ENCODE measurements at regions not wholly inside any gene's neighbourhood (a gene's known extent, or its start where the extent isn't known, plus 50 kb on each side); places are given as distances from the start of the nearest gene placed in this dataset.

DNA sequence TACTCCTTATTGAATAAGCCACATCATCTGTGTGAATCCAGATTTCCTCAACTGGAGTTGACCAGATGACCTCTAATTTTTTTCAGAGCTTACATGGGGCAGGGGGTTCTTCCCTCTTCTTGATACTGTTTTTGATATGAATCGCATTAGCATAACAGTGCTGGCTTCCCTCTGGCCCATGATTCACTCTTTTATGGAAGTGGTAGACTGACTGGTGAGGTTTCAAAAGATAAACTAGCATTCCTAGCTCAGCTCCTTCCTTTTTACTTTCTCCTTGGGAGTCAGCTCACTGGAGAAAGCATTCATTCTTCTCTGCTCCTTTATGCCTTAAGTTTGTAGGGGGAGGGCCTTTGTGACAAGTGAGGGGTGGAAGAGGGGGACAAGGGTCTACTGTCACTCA is 161.0 kb upstream of the FGF13 start:
- DNase-seq (ENCODE audit: low spot score in 2 of 2) = no peak
- H3K27me3 ChIP-seq = no peaks in the 10 kb centered on the region
- H3K27ac ChIP-seq = no peak overlapping the region
- H3K36me3 ChIP-seq = no peaks in the 10 kb centered on the region
- H3K4me3 ChIP-seq = no peak overlapping the region
- no peaks in the 10 kb centered on the region for H3K4me1 ChIP-seq
- H3K9me3 ChIP-seq = no peaks in the 10 kb centered on the region
- TF ChIP-seq POLR2AphosphoS5 (IDR thresholded peaks at IDR 0.05) (no peak), EP300 (IDR thresholded peaks at IDR 0.05) (no peak), POLR2A (IDR thresholded peaks at IDR 0.05) (no peak)
- TF ChIP-seq, protein P1, sequence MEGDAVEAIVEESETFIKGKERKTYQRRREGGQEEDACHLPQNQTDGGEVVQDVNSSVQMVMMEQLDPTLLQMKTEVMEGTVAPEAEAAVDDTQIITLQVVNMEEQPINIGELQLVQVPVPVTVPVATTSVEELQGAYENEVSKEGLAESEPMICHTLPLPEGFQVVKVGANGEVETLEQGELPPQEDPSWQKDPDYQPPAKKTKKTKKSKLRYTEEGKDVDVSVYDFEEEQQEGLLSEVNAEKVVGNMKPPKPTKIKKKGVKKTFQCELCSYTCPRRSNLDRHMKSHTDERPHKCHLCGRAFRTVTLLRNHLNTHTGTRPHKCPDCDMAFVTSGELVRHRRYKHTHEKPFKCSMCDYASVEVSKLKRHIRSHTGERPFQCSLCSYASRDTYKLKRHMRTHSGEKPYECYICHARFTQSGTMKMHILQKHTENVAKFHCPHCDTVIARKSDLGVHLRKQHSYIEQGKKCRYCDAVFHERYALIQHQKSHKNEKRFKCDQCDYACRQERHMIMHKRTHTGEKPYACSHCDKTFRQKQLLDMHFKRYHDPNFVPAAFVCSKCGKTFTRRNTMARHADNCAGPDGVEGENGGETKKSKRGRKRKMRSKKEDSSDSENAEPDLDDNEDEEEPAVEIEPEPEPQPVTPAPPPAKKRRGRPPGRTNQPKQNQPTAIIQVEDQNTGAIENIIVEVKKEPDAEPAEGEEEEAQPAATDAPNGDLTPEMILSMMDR (IDR thresholded peaks at IDR 0.05) = no peak
- WGBS = 71% methylated on average over 1 of the region's 1 CpG

DNA sequence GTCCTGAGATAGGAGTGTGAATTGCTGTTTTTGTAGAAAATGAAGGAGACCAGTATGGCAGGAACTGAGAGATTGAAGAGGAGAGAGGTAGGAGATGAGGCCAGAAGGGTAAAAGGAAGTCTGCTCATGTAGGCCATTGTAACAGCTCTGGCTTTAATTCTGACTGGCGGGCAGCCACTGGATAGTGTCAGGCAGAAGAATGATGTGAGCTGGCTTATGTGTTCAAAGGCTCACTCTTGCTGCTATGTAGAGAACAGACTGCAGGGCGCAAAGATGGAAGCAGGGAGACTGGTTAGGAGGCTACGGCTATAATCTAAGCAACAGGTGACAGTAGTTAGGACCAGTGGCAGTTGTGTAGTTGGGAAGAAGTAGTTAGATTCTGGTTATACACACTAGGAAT is 160.2 kb upstream of the FGF13 start:
- H3K9me3 ChIP-seq = no peaks in the 10 kb centered on the region
- TF ChIP-seq, protein P1 (IDR thresholded peaks at IDR 0.05) = no peak
- TF ChIP-seq EP300 (IDR thresholded peaks at IDR 0.05) (no peak), POLR2A (IDR thresholded peaks at IDR 0.05) (no peak), POLR2AphosphoS5 (IDR thresholded peaks at IDR 0.05) (no peak)
- 66% methylated on average over 3 of the region's 3 CpGs for WGBS
- H3K36me3 ChIP-seq = no peaks in the 10 kb centered on the region
- no peaks in the 10 kb centered on the region for H3K27me3 ChIP-seq
- no peak overlapping the region for H3K4me3 ChIP-seq
- no peak overlapping the region for H3K27ac ChIP-seq
- DNase-seq (ENCODE audit: low spot score in 2 of 2) = no peak
- no peaks in the 10 kb centered on the region for H3K4me1 ChIP-seq

DNA sequence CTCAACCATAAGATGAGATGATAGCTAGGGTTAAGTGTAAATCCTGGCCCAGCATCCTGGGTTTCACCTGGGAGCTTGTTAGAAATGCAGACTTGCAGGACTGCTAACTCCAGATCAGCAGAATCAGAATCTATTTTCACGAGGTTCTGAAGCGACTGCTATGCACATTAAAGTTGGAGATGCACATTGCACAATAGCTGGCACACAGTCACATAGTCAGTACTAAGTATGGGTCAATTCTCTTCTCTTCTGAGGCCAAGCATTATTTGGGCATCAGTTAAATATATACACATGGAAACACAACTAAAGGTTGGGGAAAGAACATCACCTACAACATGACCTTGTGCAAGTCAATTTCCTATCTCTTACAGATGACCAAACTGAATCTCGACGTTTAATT is 155.1 kb upstream of the FGF13 start:
- no peak for DNase-seq (ENCODE audit: low spot score in 2 of 2)
- 84% methylated on average over 4 of the region's 4 CpGs for WGBS
- H3K27ac ChIP-seq = no peak overlapping the region
- H3K27me3 ChIP-seq = no peaks in the 10 kb centered on the region
- H3K4me1 ChIP-seq = no peaks in the 10 kb centered on the region
- TF ChIP-seq EP300 (IDR thresholded peaks at IDR 0.05) = no peak
- TF ChIP-seq, protein P1 (IDR thresholded peaks at IDR 0.05) = no peak
- no peak for TF ChIP-seq POLR2A (IDR thresholded peaks at IDR 0.05)
- TF ChIP-seq POLR2AphosphoS5 (IDR thresholded peaks at IDR 0.05) = no peak
- no peak overlapping the region for H3K4me3 ChIP-seq
- H3K36me3 ChIP-seq = no peaks in the 10 kb centered on the region
- H3K9me3 ChIP-seq = no peaks in the 10 kb centered on the region

DNA sequence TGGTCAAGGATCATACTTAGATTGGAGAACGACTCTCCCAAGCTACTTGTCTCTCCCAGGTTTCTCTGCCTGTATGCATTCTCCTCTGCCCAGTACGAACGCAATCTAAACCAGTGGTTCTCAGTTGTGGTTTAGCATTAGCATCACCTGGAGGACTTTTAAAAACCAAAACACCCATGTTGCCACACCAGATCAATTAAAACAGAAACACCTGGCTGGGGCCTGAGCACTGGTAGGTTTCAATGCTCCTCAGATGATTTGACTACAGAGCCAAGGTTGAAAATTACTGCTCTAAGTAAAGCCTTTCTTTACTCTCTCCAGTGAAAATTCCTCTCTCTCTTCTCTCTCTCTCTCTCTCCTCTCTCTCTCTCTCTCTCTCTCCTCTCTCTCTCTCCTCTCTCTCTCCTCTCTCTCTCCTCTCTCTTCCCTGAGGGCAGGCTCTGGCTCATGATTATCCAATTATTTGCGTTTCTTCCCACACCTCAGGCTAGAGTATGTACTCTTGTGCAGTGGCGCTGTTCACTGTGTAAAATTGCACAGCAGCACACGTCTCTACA is 153.7 kb upstream of the FGF13 start:
- no peak for TF ChIP-seq POLR2A (IDR thresholded peaks at IDR 0.05)
- WGBS = 78% methylated on average over 6 of the region's 6 CpGs
- Histone ChIP-seq H3K36me3 (no peaks in the 10 kb centered on the region), H3K27me3 (no peaks in the 10 kb centered on the region), H3K4me3 (no peak overlapping the region), H3K4me1 (no peaks in the 10 kb centered on the region), H3K27ac (no peak overlapping the region), H3K9me3 (no peaks in the 10 kb centered on the region)
- no peak for DNase-seq (ENCODE audit: low spot score in 2 of 2)

DNA sequence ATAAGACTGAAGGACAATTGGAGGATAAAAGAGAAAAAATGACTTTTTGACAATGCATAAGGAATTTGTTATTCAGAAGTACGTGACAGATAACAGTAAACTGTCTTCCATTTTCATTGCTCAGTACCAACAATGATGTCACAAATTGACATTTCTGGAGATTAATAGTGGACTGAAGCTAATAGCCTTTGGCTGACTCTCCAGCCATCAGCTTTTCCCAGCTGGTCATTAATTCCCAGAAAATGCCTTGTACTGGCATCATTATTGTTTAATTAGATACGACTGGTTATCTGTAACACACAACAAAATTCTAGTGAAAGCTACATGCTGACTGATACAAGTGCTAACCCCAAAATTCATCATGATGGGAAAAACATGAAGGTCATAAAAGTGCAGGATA is 147.9 kb upstream of the FGF13 start:
- Histone ChIP-seq H3K4me3 (no peak overlapping the region), H3K36me3 (no peaks in the 10 kb centered on the region), H3K27me3 (no peaks in the 10 kb centered on the region), H3K9me3 (no peaks in the 10 kb centered on the region), H3K4me1 (no peaks in the 10 kb centered on the region), H3K27ac (no peak overlapping the region)
- TF ChIP-seq POLR2A (IDR thresholded peaks at IDR 0.05) (no peak), EP300 (IDR thresholded peaks at IDR 0.05) (no peak), POLR2AphosphoS5 (IDR thresholded peaks at IDR 0.05) (no peak)
- TF ChIP-seq, protein P1 (IDR thresholded peaks at IDR 0.05) = no peak
- 71% methylated on average over 2 of the region's 2 CpGs for WGBS
- DNase-seq (ENCODE audit: low spot score in 2 of 2) = no peak

DNA sequence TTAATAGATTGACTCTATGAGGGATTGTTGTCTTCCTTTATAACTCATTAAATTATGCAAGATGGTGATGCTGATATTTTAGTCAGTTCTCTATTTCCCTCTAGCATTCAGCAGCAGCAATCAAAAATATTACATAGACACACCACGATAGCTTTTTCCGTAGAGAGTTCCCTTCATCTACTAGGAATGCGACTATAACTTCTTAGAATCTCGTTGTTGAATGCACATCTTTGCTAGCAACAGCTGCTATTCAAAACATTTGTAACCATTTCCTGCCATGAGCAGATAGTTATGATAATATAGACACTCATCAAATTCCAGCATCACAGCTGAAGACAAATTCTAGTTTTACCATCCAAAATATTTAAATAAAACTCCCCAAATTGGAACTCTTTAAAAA is 147.4 kb upstream of the FGF13 start:
- H3K27ac ChIP-seq = no peak overlapping the region
- H3K4me1 ChIP-seq = no peaks in the 10 kb centered on the region
- H3K27me3 ChIP-seq = no peaks in the 10 kb centered on the region
- TF ChIP-seq POLR2AphosphoS5 (IDR thresholded peaks at IDR 0.05) (no peak), POLR2A (IDR thresholded peaks at IDR 0.05) (no peak), EP300 (IDR thresholded peaks at IDR 0.05) (no peak)
- TF ChIP-seq, protein P1 (IDR thresholded peaks at IDR 0.05) = no peak
- H3K36me3 ChIP-seq = no peaks in the 10 kb centered on the region
- no peaks in the 10 kb centered on the region for H3K9me3 ChIP-seq
- no peak for DNase-seq (ENCODE audit: low spot score in 2 of 2)
- 66% methylated on average over 4 of the region's 4 CpGs for WGBS
- no peak overlapping the region for H3K4me3 ChIP-seq
